PC-9 (cell line): ENCODE measurements at regions not wholly inside any gene's neighbourhood (a gene's known extent, or its start where the extent isn't known, plus 50 kb on each side); places are given as distances from the start of the nearest gene placed in this dataset.

Source experiments
- EZH2 ChIP-seq: fragments of 200-600 bp; sonication (generic); IDR thresholded peaks from 2 replicates; pipeline ENCODE4 v1.8.0; 2017; ENCODE audit warnings: antibody characterized with exemption, low read depth
- TF ChIP-seq, protein P1 (sequence below): fragments of 200-600 bp; sonication (generic); conservative IDR thresholded peaks from 2 replicates; pipeline ENCODE4 v1.6.1; 2017; ENCODE audit warnings: mixed run types, antibody characterized with exemption, mild to moderate bottlenecking, moderate library complexity

DNA sequence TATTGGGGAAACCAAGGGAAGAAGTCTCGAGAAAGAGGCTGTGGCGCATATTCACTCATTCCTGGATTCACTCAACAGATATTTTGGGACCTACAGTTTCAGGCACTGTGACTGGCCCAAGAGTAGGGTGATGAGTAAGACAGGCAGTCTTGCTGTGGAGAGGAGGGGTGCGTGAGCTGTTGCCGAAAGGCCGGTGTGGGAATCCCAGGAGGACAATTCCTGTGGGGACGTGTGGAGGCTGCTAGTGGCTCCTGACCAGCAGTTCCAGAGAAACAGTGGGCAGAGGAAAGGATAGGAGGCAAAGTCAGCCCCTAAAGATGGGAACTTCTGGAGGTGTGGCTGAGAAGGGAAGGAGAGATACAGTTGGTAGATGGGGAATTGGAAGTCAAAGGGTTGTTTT is 59.3 kb upstream of the GRB10 start:
- no peak for TF ChIP-seq EZH2
- TF ChIP-seq, protein P1, sequence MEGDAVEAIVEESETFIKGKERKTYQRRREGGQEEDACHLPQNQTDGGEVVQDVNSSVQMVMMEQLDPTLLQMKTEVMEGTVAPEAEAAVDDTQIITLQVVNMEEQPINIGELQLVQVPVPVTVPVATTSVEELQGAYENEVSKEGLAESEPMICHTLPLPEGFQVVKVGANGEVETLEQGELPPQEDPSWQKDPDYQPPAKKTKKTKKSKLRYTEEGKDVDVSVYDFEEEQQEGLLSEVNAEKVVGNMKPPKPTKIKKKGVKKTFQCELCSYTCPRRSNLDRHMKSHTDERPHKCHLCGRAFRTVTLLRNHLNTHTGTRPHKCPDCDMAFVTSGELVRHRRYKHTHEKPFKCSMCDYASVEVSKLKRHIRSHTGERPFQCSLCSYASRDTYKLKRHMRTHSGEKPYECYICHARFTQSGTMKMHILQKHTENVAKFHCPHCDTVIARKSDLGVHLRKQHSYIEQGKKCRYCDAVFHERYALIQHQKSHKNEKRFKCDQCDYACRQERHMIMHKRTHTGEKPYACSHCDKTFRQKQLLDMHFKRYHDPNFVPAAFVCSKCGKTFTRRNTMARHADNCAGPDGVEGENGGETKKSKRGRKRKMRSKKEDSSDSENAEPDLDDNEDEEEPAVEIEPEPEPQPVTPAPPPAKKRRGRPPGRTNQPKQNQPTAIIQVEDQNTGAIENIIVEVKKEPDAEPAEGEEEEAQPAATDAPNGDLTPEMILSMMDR: no peak
